Gastroesophageal sphincter (tissue), 4 donors: ENCODE measurements at regions not wholly inside any gene's neighbourhood (a gene's known extent, or its start where the extent isn't known, plus 50 kb on each side); places are given as distances from the start of the nearest gene placed in this dataset.

Source experiments
- ATAC-seq: fragments of 150-250 bp; one replicate; pipeline ENCODE4 v1.9.1; 2016; ENCODE audit warnings: mild to moderate bottlenecking, moderate library complexity
- H3K27ac ChIP-seq, 4 donors: fragments of 200-600 bp; sonication (generic) in 3 of 4; 1 replicate in 3 of 4; 2 replicates in 1 of 4; pipeline ENCODE4 v1.5.1; 2016 to 2019
- H3K27me3 ChIP-seq: fragments of 200-600 bp; sonication (generic); one replicate; pipeline ENCODE4 v1.5.1; 2019
- H3K36me3 ChIP-seq, 2 donors: fragments of 200-600 bp; sonication (generic); one replicate each; pipeline ENCODE4 v1.5.1; 2019; ENCODE audit warnings: control low read depth in 1 of 2
- H3K4me1 ChIP-seq, 3 donors: fragments of 200-600 bp; sonication (generic); 1 replicate in 2 of 3; 2 replicates in 1 of 3; pipeline ENCODE4 v1.5.1; 2016 to 2019; ENCODE audit warnings: control low read depth in 2 of 3
- H3K4me3 ChIP-seq, 2 donors: fragments of 200-600 bp; sonication (generic); one replicate each; pipeline ENCODE4 v1.5.1; 2019; ENCODE audit warnings: mild to moderate bottlenecking in 1 of 2, moderate library complexity in 1 of 2
- H3K9me3 ChIP-seq, 3 donors: fragments of 200-600 bp; sonication (generic); one replicate each; pipeline ENCODE4 v1.5.1; 2017 to 2019; ENCODE audit warnings: control low read depth in 2 of 3
- CTCF ChIP-seq, 4 experiments: fragments of 200-600 bp in 2 of 4; fragments of 450-650 bp in 2 of 4; sonication (generic) in 1 of 4; IDR thresholded peaks; one replicate each; pipeline ENCODE4 v1.5.1; 2017 to 2019; ENCODE audit warnings: antibody characterized with exemption in 4 of 4, mild to moderate bottlenecking in 2 of 4, moderate library complexity in 2 of 4
- EP300 ChIP-seq: sonication (generic); formaldehyde crosslinking; IDR thresholded peaks from one replicate; pipeline ENCODE4 v1.6.1; 2017; ENCODE audit warnings: antibody characterized with exemption, mild to moderate bottlenecking
- POLR2A ChIP-seq, 2 donors: fragments of 450-650 bp; IDR thresholded peaks; one replicate each; pipeline ENCODE4 v1.6.1; 2017; ENCODE audit warnings: antibody characterized with exemption in 2 of 2, mild to moderate bottlenecking in 2 of 2, moderate library complexity in 1 of 2
- POLR2AphosphoS5 ChIP-seq: sonication (generic); formaldehyde crosslinking; IDR thresholded peaks from one replicate; pipeline ENCODE4 v1.6.1; 2017; ENCODE audit warnings: antibody characterized with exemption
- WGBS, 2 donors: methylation state at CpG; one replicate each; pipeline ENCODE4 v1.1.5; 2018; ENCODE audit warnings: low coverage in 1 of 2; 5-methylcytosine and 5-hydroxymethylcytosine counted together

DNA sequence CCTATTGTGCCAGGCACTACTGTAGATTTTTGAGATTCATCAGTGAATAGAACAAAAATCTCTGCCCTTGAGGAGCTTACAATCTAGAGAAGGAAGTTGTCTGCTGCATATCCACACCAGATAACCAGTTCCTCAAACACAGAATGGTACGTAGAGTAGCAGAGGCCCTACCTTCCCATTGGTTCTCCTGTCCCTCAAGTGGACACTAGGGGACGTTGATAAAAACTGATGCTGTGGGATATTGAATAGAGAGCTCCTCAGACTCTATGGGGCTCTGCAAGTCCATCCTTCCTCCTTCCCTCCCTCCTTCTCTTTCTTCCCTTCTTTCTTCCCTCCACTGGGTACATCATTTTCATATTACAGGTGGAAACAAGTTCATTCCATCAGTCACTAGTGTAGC, 371.3 kb downstream of the PBX1 start:
- Histone ChIP-seq H3K4me1 (peaks cover 0 to 9% (median 0%) of the 10 kb centered on the region in 3 donors), H3K27ac (no peak overlapping the region), H3K27me3 (no peaks in the 10 kb centered on the region), H3K9me3 (no peaks in the 10 kb centered on the region), H3K4me3 (no peak overlapping the region), H3K36me3 (no peaks in the 10 kb centered on the region)
- TF ChIP-seq POLR2AphosphoS5 (no peak), POLR2A (IDR thresholded peaks at IDR 0.05) (no peak), EP300 (no peak), CTCF (IDR thresholded peaks at IDR 0.05) (no peak)
- no peak for ATAC-seq
- 70 to 87% methylated on average over 2 of the region's 2 CpGs for WGBS, 2 donors

DNA sequence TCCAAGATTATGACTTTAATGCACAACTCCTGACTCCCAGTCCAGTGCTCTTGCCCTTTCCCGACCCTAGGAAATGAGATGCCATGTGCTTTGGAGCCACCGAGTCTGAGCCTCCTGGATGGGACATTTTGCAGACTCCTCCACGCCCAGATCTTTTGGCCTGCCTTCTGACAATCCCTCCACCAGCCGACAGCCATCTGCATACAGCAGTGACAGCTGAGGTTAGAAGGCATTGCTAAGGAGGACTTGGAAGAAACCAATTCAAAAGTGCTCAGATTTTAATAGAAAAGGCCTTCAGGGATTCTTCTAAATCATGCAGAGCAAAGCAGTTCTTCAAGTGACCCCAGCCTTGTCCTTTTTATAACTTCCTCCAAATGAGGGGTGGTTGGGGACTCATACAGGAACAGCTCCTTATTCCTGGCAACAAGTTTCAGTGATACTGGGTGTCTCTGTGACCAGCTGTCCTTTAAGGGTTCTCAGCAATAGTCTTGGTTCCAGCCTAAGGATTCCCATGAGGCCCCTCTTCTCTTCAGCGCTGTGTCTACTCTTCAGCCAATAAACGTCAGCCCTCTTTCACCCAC, 369.3 kb downstream of the PBX1 start:
- 60 to 67% methylated on average over 1 of the region's 6 CpGs for WGBS, 2 donors
- Histone ChIP-seq H3K4me3 (no peak overlapping the region), H3K36me3 (no peaks in the 10 kb centered on the region), H3K4me1 (peaks cover 0 to 9% (median 0%) of the 10 kb centered on the region in 3 donors), H3K9me3 (no peaks in the 10 kb centered on the region), H3K27ac (no peak overlapping the region), H3K27me3 (no peaks in the 10 kb centered on the region)
- no peak for ATAC-seq
- no peak for TF ChIP-seq EP300
- TF ChIP-seq CTCF (IDR thresholded peaks at IDR 0.05): no peak
- no peak for TF ChIP-seq POLR2A (IDR thresholded peaks at IDR 0.05)
- no peak for TF ChIP-seq POLR2AphosphoS5

DNA sequence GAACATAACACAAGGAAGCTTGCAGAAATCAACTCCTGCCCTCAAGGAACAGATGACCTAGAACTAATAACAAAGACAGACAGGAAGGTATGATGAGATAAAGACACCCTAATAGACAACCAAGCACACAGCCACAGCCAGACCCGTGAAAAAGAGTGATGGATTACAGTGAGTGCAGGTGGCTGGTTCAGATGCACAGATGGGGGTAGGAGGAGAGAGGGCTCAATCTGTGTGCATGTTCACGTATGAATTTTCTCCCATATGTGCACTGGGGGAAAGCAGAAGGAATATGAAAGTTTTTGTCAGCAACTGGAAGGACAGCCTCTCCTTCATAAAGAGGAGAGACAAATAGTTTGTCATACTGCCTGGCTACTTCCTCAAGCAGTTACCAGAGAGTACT, 367.1 kb downstream of the PBX1 start:
- 55 to 58% methylated on average over 2 of the region's 2 CpGs for WGBS, 2 donors
- ATAC-seq: no peak
- Histone ChIP-seq H3K36me3 (no peaks in the 10 kb centered on the region), H3K9me3 (no peaks in the 10 kb centered on the region), H3K27ac (peak overlapping the region in 1 of 4 donors; percentile 13), H3K4me3 (no peak overlapping the region), H3K4me1 (peaks cover 0 to 9% (median 0%) of the 10 kb centered on the region in 3 donors), H3K27me3 (no peaks in the 10 kb centered on the region)
- TF ChIP-seq POLR2AphosphoS5 (no peak), CTCF (IDR thresholded peaks at IDR 0.05) (no peak), EP300 (no peak), POLR2A (IDR thresholded peaks at IDR 0.05) (no peak)

GRCh38 chr1:164922585-164922984, 363.6 kb downstream of the PBX1 start:
- Histone ChIP-seq H3K36me3 (no peaks in the 10 kb centered on the region), H3K4me1 (peaks cover 0 to 19% (median 4%) of the 10 kb centered on the region in 3 donors), H3K27ac (no peak overlapping the region), H3K27me3 (no peaks in the 10 kb centered on the region), H3K9me3 (no peaks in the 10 kb centered on the region), H3K4me3 (no peak overlapping the region)
- peak; percentile 71 for ATAC-seq
- TF ChIP-seq POLR2A (IDR thresholded peaks at IDR 0.05): no peak
- TF ChIP-seq POLR2AphosphoS5: peak; percentile 18

GRCh38 chr1:164921493-164921892, 362.5 kb downstream of the PBX1 start:
- no peaks in the 10 kb centered on the region for H3K27me3 ChIP-seq
- H3K9me3 ChIP-seq: no peaks in the 10 kb centered on the region
- no peak for TF ChIP-seq CTCF (IDR thresholded peaks at IDR 0.05)
- no peak for TF ChIP-seq POLR2A (IDR thresholded peaks at IDR 0.05)
- no peak for TF ChIP-seq POLR2AphosphoS5
- TF ChIP-seq EP300: no peak
- no peak for ATAC-seq
- no peaks in the 10 kb centered on the region for H3K36me3 ChIP-seq
- 79 to 90% methylated on average over 3 to 5 of the region's 5 CpGs for WGBS, 2 donors
- no peak overlapping the region for H3K4me3 ChIP-seq
- H3K4me1 ChIP-seq: peaks cover 0 to 24% (median 4%) of the 10 kb centered on the region in 3 donors
- H3K27ac ChIP-seq: no peak overlapping the region
